PC-9 (cell line): ENCODE measurements at regions not wholly inside any gene's neighbourhood (a gene's known extent, or its start where the extent isn't known, plus 50 kb on each side); places are given as distances from the start of the nearest gene placed in this dataset.

Experiments
- EZH2 ChIP-seq: fragments of 200-600 bp; sonication (generic); IDR thresholded peaks from 2 replicates; pipeline ENCODE4 v1.8.0; 2017; ENCODE audit warnings: antibody characterized with exemption, low read depth
- TF ChIP-seq, protein P1 (sequence below): fragments of 200-600 bp; sonication (generic); conservative IDR thresholded peaks from 2 replicates; pipeline ENCODE4 v1.6.1; 2017; ENCODE audit warnings: mixed run types, antibody characterized with exemption, mild to moderate bottlenecking, moderate library complexity

DNA sequence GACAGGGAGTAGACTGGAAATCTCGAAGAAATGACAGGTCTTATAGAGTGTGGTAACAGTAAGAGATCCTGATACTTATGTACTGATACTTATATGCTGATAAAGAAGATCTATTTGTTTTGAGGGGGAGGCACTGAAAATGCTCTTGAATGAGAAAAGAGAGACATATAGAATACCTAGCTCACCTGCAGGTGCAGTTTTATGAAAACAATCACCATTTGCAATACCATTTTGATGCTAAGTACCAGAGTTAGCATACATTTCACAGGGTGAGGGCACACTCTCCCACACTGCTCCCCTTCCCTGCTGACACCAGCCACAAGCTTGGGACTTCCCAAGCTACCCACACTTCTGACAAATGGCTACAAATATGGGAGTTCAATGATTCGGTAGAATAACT is 1490.1 kb upstream of the IGFBP7 start:
- TF ChIP-seq, protein P1, sequence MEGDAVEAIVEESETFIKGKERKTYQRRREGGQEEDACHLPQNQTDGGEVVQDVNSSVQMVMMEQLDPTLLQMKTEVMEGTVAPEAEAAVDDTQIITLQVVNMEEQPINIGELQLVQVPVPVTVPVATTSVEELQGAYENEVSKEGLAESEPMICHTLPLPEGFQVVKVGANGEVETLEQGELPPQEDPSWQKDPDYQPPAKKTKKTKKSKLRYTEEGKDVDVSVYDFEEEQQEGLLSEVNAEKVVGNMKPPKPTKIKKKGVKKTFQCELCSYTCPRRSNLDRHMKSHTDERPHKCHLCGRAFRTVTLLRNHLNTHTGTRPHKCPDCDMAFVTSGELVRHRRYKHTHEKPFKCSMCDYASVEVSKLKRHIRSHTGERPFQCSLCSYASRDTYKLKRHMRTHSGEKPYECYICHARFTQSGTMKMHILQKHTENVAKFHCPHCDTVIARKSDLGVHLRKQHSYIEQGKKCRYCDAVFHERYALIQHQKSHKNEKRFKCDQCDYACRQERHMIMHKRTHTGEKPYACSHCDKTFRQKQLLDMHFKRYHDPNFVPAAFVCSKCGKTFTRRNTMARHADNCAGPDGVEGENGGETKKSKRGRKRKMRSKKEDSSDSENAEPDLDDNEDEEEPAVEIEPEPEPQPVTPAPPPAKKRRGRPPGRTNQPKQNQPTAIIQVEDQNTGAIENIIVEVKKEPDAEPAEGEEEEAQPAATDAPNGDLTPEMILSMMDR = no peak
- TF ChIP-seq EZH2 = no peak
